Sigmoid colon (tissue), 6 donors: ENCODE measurements at regions not wholly inside any gene's neighbourhood (a gene's known extent, or its start where the extent isn't known, plus 50 kb on each side); places are given as distances from the start of the nearest gene placed in this dataset.

Experiments used
- DNase-seq: peaks from one replicate; pipeline ENCODE4 v3.0.0-alpha.2; 2019
- H3K27ac ChIP-seq, 4 donors: fragments of 200-600 bp; sonication (generic); one replicate each; pipeline ENCODE4 v1.5.1; 2016 to 2019; ENCODE audit warnings: mild to moderate bottlenecking in 1 of 4
- H3K27me3 ChIP-seq, 3 donors: fragments of 200-600 bp; sonication (generic); one replicate each; pipeline ENCODE4 v1.5.1; 2019; ENCODE audit warnings: mild to moderate bottlenecking in 1 of 3
- H3K36me3 ChIP-seq, 4 donors: fragments of 200-600 bp; sonication (generic); one replicate each; pipeline ENCODE4 v1.5.1; 2016 to 2019
- H3K4me1 ChIP-seq, 4 donors: fragments of 200-600 bp; sonication (generic); one replicate each; pipeline ENCODE4 v1.5.1; 2017 to 2019
- H3K4me3 ChIP-seq, 4 donors: fragments of 200-600 bp; sonication (generic); one replicate each; pipeline ENCODE4 v1.5.1; 2017 to 2019; ENCODE audit warnings: mild to moderate bottlenecking in 2 of 4, moderate library complexity in 1 of 4
- H3K9me3 ChIP-seq, 4 donors: fragments of 200-600 bp in 3 of 4; sonication (generic) in 3 of 4; one replicate each; pipeline versions ENCODE4 v1.5.1 to v1.6.1; 2013 to 2019
- EP300 ChIP-seq, 4 donors: sonication (generic); formaldehyde crosslinking; IDR thresholded peaks; one replicate each; pipeline ENCODE4 v1.6.1; 2017; ENCODE audit warnings: antibody characterized with exemption in 4 of 4
- POLR2A ChIP-seq, 2 donors: fragments of 450-650 bp; IDR thresholded peaks; one replicate each; pipeline ENCODE4 v1.6.1; 2016; ENCODE audit warnings: antibody characterized with exemption in 2 of 2, mild to moderate bottlenecking in 2 of 2, moderate library complexity in 2 of 2
- POLR2AphosphoS5 ChIP-seq, 4 donors: sonication (generic); formaldehyde crosslinking; IDR thresholded peaks; one replicate each; pipeline ENCODE4 v1.6.1; 2017; ENCODE audit warnings: antibody characterized with exemption in 4 of 4
- WGBS, 2 donors: extraction: QIAGEN DNeasy Blood & Tissue Kit; methylation state at CpG; one replicate each; pipeline ENCODE4 v1.1.7; 2013; 5-methylcytosine and 5-hydroxymethylcytosine counted together
- intact Hi-C: fragments of 100-400 bp; cut with DNase I; formaldehyde crosslinking; loops from one replicate; pipeline ENCODE4 v1.15.1; 2023
- TF ChIP-seq, protein P1 (sequence below), 4 experiments: fragments of 450-650 bp in 3 of 4; fragments of 200-600 bp in 1 of 4; IDR thresholded peaks; one replicate each; pipeline ENCODE4 v1.5.1; 2016 to 2019; ENCODE audit warnings: antibody characterized with exemption in 4 of 4, mild to moderate bottlenecking in 3 of 4, moderate library complexity in 2 of 4
- donor health status: healthy with polysubstance abuse.
- donor health status: healthy.

DNA sequence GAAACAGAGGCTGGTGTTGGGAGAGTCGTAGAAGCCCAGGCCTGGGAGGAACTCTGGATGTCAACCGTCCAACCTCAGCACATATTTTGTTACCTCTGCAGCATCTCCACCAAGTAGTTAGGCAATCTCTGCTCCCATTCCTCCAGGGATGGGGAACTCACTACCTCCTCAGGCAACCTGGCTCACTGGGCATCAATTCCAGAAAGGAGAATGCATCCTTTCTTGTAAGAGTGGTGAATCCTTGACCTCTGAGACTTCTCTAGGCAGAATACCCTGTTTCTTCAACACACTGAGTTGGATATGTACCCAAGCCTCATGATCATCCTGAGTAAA lies 136.7 kb upstream of the ZMIZ1 start:
- 75% methylated on average over 2 of the region's 2 CpGs for WGBS, 2 donors
- peak overlapping the region in 2 of 4 donors; percentile 19 to 27 for H3K27ac ChIP-seq
- no peaks in the 10 kb centered on the region for H3K9me3 ChIP-seq
- H3K4me1 ChIP-seq: peaks cover 0 to 10% (median 10%) of the 10 kb centered on the region in 4 donors
- no peaks in the 10 kb centered on the region for H3K36me3 ChIP-seq
- intact Hi-C loops: no loop called here
- TF ChIP-seq, protein P1, sequence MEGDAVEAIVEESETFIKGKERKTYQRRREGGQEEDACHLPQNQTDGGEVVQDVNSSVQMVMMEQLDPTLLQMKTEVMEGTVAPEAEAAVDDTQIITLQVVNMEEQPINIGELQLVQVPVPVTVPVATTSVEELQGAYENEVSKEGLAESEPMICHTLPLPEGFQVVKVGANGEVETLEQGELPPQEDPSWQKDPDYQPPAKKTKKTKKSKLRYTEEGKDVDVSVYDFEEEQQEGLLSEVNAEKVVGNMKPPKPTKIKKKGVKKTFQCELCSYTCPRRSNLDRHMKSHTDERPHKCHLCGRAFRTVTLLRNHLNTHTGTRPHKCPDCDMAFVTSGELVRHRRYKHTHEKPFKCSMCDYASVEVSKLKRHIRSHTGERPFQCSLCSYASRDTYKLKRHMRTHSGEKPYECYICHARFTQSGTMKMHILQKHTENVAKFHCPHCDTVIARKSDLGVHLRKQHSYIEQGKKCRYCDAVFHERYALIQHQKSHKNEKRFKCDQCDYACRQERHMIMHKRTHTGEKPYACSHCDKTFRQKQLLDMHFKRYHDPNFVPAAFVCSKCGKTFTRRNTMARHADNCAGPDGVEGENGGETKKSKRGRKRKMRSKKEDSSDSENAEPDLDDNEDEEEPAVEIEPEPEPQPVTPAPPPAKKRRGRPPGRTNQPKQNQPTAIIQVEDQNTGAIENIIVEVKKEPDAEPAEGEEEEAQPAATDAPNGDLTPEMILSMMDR (IDR thresholded peaks at IDR 0.05): no peak
- TF ChIP-seq EP300 (IDR thresholded peaks at IDR 0.05): no peak
- TF ChIP-seq POLR2AphosphoS5 (IDR thresholded peaks at IDR 0.05): no peak
- TF ChIP-seq POLR2A (IDR thresholded peaks at IDR 0.05): no peak
- no peaks in the 10 kb centered on the region for H3K27me3 ChIP-seq
- DNase-seq: no peak
- H3K4me3 ChIP-seq: no peak overlapping the region

DNA sequence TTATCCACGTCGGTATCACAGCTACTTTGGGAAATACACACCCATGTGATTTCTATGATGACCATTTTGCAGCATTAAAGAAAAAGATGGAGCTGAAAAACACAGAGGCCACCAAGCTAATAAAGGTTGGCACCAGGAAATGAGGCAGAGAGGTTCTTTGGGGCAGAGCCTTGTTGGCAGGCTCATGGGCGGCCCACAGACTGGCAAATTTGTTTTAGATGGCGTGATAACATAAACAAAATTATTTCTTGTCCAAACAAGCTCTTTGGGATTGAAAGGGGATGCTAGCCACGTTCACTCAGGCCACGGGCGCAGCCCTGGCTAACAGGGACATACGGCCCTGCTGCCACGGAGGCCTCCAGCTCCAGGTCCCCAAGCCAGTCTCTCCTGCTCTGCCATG lies 135.9 kb upstream of the ZMIZ1 start:
- H3K36me3 ChIP-seq: no peaks in the 10 kb centered on the region
- H3K4me3 ChIP-seq: no peak overlapping the region
- intact Hi-C loops: no loop called here
- no peak for DNase-seq
- TF ChIP-seq EP300 (IDR thresholded peaks at IDR 0.05) (no peak), POLR2A (IDR thresholded peaks at IDR 0.05) (no peak)
- TF ChIP-seq, protein P1 (IDR thresholded peaks at IDR 0.05): no peak
- H3K4me1 ChIP-seq: peaks cover 0 to 18% (median 14%) of the 10 kb centered on the region in 4 donors
- H3K27me3 ChIP-seq: no peaks in the 10 kb centered on the region
- whole genome bisulfite sequencing, 2 donors: 90 to 93% methylated on average over 9 of the region's 9 CpGs
- no peaks in the 10 kb centered on the region for H3K9me3 ChIP-seq
- peak overlapping the region in 2 of 4 donors; percentile 19 to 27 for H3K27ac ChIP-seq

DNA sequence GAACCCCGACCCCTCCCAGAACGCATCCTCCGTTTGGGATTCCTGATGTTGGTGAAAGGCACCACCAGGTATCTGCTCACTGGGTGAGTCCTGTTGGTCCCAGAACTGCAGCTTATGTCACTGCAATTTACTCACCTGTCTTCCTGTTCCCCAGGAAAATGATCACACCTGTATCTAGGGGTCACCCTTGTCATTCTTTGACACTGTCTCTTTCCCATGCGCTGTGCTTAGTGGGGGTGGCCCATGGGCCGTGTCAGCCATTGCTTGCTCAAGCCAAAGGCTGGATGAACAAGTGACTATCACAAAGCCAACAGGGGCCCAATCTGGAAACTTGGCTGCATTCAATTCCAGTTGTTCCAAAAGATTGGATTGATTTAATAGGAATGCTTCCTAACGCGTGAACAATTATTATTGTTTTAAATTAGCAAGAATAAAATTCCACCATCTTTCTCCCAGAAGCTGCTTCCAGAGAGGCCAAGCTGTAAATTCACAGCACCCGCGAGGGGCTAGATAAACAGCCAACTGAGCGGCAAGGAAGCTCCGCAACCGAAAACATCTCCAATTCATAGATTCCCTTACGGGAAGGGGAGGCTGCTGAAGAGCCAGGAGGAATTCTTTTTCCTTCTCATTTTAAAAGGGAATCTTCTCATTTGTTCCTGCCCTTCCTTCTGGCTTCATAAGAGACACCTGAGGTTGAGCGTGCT lies 134.8 kb upstream of the ZMIZ1 start:
- H3K4me3 ChIP-seq: no peak overlapping the region
- no peak overlapping the region for H3K27ac ChIP-seq
- no peaks in the 10 kb centered on the region for H3K9me3 ChIP-seq
- no peaks in the 10 kb centered on the region for H3K27me3 ChIP-seq
- H3K36me3 ChIP-seq: no peaks in the 10 kb centered on the region
- WGBS, 2 donors: 88 to 90% methylated on average over 14 of the region's 14 CpGs
- DNase-seq: no peak
- intact Hi-C loops: no loop called here
- TF ChIP-seq, protein P1 (IDR thresholded peaks at IDR 0.05): no peak
- TF ChIP-seq POLR2A (IDR thresholded peaks at IDR 0.05): no peak
- TF ChIP-seq EP300 (IDR thresholded peaks at IDR 0.05): no peak
- no peak for TF ChIP-seq POLR2AphosphoS5 (IDR thresholded peaks at IDR 0.05)
- H3K4me1 ChIP-seq: peaks cover 0 to 18% (median 14%) of the 10 kb centered on the region in 4 donors

DNA sequence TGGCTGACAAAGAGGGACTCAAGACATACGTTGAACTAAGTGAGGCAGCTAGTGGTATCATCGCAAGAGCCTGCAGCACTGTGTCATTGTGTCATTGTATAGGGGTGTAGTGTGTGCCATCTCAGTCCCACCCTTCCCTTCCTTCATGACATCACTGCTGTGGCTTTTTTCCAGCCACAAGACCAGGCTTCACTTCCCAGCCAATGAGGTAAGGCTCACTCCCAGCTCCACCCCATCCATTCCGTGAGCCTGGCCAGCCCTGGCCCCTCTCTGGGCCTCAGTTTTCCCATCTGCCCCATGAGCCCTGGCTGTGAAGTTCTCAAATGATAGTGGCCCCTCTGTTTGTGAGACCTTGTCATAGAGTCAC lies 134.3 kb upstream of the ZMIZ1 start:
- Histone ChIP-seq H3K9me3 (no peaks in the 10 kb centered on the region), H3K27ac (no peak overlapping the region), H3K4me3 (no peak overlapping the region), H3K27me3 (no peaks in the 10 kb centered on the region), H3K36me3 (no peaks in the 10 kb centered on the region), H3K4me1 (peaks cover 0 to 18% (median 14%) of the 10 kb centered on the region in 4 donors)
- TF ChIP-seq, protein P1 (IDR thresholded peaks at IDR 0.05): no peak
- TF ChIP-seq POLR2A (IDR thresholded peaks at IDR 0.05) (no peak), POLR2AphosphoS5 (IDR thresholded peaks at IDR 0.05) (no peak), EP300 (IDR thresholded peaks at IDR 0.05) (no peak)
- 73 to 85% methylated on average over 3 of the region's 3 CpGs for WGBS, 2 donors
- DNase-seq: no peak
- intact Hi-C loops: no loop called here
